SK-N-SH treated with all-trans-retinoic acid at 6 μM for 48 hours (cell line): ENCODE measurements at regions not wholly inside any gene's neighbourhood (a gene's known extent, or its start where the extent isn't known, plus 50 kb on each side); places are given as distances from the start of the nearest gene placed in this dataset.

ENCODE experiments used
- ATAC-seq: fragments of 200-7000 bp; cut with Tn5 transposase; 3 replicates; pipeline ENCODE4 v1.9.1; 2020; ENCODE audit warnings: mild to moderate bottlenecking, moderate library complexity
- ARNTL ChIP-seq: fragments of 450-650 bp; formaldehyde crosslinking; IDR thresholded peaks from 2 replicates; pipeline ENCODE4 v1.5.0; 2020; ENCODE audit warnings: low read depth, mild to moderate bottlenecking, moderate library complexity, borderline replicate concordance
- CREB5 ChIP-seq: fragments of 250-450 bp; sonication (Bioruptor Pico); IDR thresholded peaks from 2 replicates; pipeline ENCODE4 v1.5.1; 2020; ENCODE audit warnings: low read depth, mild to moderate bottlenecking, moderate library complexity
- CSDC2 ChIP-seq: fragments of 250-450 bp; sonication (Bioruptor Pico); IDR thresholded peaks from 2 replicates; pipeline ENCODE4 v1.5.0; 2020; ENCODE audit warnings: mild to moderate bottlenecking, moderate library complexity
- CSRNP3 ChIP-seq: fragments of 250-450 bp; sonication (Bioruptor Pico); IDR thresholded peaks from 2 replicates; pipeline ENCODE4 v1.5.1; 2021; ENCODE audit warnings: mild to moderate bottlenecking, moderate library complexity
- ESRRG ChIP-seq: fragments of 250-450 bp; sonication (Bioruptor Pico); IDR thresholded peaks from 2 replicates; pipeline ENCODE4 v1.6.1; 2021; ENCODE audit warnings: mild to moderate bottlenecking
- GLIS3 ChIP-seq: fragments of 250-450 bp; sonication (Bioruptor Pico); IDR thresholded peaks from 2 replicates; pipeline ENCODE4 v1.5.0; 2020; ENCODE audit warnings: mild to moderate bottlenecking, moderate library complexity
- ISL1 ChIP-seq: fragments of 250-450 bp; sonication (Bioruptor Pico); IDR thresholded peaks from 2 replicates; pipeline ENCODE4 v2.1.2; 2022; ENCODE audit warnings: mild to moderate bottlenecking, moderate library complexity
- OSR1 ChIP-seq: fragments of 250-450 bp; sonication (Bioruptor Pico); IDR thresholded peaks from 2 replicates; pipeline ENCODE4 v1.8.0; 2022; ENCODE audit warnings: moderate library complexity, mild to moderate bottlenecking, inconsistent platforms
- POU6F1 ChIP-seq: fragments of 250-450 bp; sonication (Bioruptor Pico); IDR thresholded peaks from 2 replicates; pipeline ENCODE4 v1.8.0; 2021; ENCODE audit warnings: low read depth, mild to moderate bottlenecking, moderate library complexity, borderline replicate concordance
- PPARA ChIP-seq: fragments of 250-450 bp; sonication (Bioruptor Pico); IDR thresholded peaks from 2 replicates; pipeline ENCODE4 v1.5.0; 2020; ENCODE audit warnings: mild to moderate bottlenecking, borderline replicate concordance
- SNAI2 ChIP-seq: fragments of 250-450 bp; sonication (Bioruptor Pico); IDR thresholded peaks from 2 replicates; pipeline ENCODE4 v1.5.0; 2020; ENCODE audit warnings: mild to moderate bottlenecking, moderate library complexity
- TCF4 ChIP-seq: fragments of 250-450 bp; sonication (Bioruptor Pico); IDR thresholded peaks from 2 replicates; pipeline ENCODE4 v1.8.0; 2021; ENCODE audit warnings: mild to moderate bottlenecking, moderate library complexity, borderline replicate concordance
- TOX ChIP-seq: fragments of 250-450 bp; sonication (Bioruptor Pico); IDR thresholded peaks from 2 replicates; pipeline ENCODE4 v1.8.0; 2021; ENCODE audit warnings: mild to moderate bottlenecking, moderate library complexity, borderline replicate concordance
- ZFP30 ChIP-seq: fragments of 450-650 bp; formaldehyde crosslinking; IDR thresholded peaks from 2 replicates; pipeline ENCODE4 v1.5.0; 2022; ENCODE audit warnings: mild to moderate bottlenecking, moderate library complexity
- ZNF565 ChIP-seq: fragments of 450-650 bp; formaldehyde crosslinking; conservative IDR thresholded peaks from 2 replicates; pipeline ENCODE4 v1.5.0; 2020; ENCODE audit warnings: low read depth, mild to moderate bottlenecking, moderate library complexity
- ZNF70 ChIP-seq: fragments of 450-650 bp; formaldehyde crosslinking; IDR thresholded peaks from 2 replicates; pipeline ENCODE4 v1.5.0; 2020; ENCODE audit warnings: mild to moderate bottlenecking, moderate library complexity
- ZNF8 ChIP-seq: fragments of 450-650 bp; formaldehyde crosslinking; IDR thresholded peaks from 2 replicates; pipeline ENCODE4 v1.5.0; 2020; ENCODE audit warnings: mild to moderate bottlenecking, moderate library complexity
- TF ChIP-seq, protein P1 (sequence below): fragments of 250-450 bp; sonication (Bioruptor Pico); IDR thresholded peaks from 2 replicates; pipeline ENCODE4 v1.5.0; 2020; ENCODE audit warnings: mild to moderate bottlenecking, moderate library complexity

DNA sequence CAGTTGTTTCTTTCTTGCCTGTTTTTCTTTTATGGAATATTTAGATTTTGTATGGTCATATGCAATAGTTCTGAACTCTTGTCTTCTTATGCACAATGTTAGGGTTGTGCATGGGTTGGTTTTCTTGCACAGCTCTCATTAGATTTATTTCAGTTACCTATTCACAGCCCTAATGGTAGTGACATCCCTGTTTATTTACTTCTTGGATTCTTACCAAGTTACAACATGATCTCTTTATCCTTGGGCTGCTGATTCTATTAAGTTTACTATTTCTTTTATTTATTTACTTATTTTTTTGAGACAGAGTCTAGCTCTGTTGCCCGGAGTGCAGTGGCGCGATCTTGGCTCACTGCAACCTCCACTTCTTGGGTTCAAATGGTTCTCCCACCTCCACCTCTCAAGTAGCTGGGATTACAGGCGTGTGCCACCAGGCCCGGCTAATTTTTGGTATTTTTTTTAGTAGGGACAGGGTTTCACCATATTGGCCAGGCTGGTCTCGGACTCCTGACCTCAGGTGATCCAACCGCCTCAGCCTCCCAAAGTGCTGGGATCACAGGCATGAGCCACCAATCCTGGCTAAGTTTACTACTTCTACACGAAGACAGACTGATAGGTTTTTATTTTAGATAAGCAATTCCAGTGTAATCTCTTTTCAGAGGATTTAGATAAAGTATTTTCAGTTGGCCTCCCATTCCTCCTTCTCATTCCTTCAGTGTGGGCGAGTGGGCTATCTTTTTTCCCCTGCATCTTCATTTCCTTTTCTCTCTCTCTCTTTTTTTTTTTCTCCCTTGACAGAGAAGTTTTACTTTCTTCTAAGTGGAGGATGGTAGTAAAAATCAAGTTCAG, 395.1 kb upstream of the RGS6 start:
- TF ChIP-seq SNAI2 (CRISPR knock-in tag), result no peak
- no peak for TF ChIP-seq ISL1
- TF ChIP-seq CSDC2 (CRISPR knock-in tag), result no peak
- no peak for TF ChIP-seq ZNF70
- TF ChIP-seq TCF4, result no peak
- no peak for TF ChIP-seq ARNTL (CRISPR knock-in tag)
- no peak for TF ChIP-seq ESRRG (CRISPR knock-in tag)
- no peak for TF ChIP-seq PPARA (CRISPR knock-in tag)
- TF ChIP-seq OSR1 (CRISPR knock-in tag), result no peak
- TF ChIP-seq GLIS3 (CRISPR knock-in tag), result no peak
- no peak for TF ChIP-seq CREB5 (CRISPR knock-in tag)
- no peak for TF ChIP-seq TOX (CRISPR knock-in tag)
- no peak for ATAC-seq

- no peak for ATAC-seq
- TF ChIP-seq, protein P1, sequence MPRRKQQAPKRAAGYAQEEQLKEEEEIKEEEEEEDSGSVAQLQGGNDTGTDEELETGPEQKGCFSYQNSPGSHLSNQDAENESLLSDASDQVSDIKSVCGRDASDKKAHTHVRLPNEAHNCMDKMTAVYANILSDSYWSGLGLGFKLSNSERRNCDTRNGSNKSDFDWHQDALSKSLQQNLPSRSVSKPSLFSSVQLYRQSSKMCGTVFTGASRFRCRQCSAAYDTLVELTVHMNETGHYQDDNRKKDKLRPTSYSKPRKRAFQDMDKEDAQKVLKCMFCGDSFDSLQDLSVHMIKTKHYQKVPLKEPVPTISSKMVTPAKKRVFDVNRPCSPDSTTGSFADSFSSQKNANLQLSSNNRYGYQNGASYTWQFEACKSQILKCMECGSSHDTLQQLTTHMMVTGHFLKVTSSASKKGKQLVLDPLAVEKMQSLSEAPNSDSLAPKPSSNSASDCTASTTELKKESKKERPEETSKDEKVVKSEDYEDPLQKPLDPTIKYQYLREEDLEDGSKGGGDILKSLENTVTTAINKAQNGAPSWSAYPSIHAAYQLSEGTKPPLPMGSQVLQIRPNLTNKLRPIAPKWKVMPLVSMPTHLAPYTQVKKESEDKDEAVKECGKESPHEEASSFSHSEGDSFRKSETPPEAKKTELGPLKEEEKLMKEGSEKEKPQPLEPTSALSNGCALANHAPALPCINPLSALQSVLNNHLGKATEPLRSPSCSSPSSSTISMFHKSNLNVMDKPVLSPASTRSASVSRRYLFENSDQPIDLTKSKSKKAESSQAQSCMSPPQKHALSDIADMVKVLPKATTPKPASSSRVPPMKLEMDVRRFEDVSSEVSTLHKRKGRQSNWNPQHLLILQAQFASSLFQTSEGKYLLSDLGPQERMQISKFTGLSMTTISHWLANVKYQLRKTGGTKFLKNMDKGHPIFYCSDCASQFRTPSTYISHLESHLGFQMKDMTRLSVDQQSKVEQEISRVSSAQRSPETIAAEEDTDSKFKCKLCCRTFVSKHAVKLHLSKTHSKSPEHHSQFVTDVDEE, result no peak
- TF ChIP-seq CSDC2 (CRISPR knock-in tag) (no peak), ZFP30 (CRISPR knock-in tag) (no peak), ZNF8 (CRISPR knock-in tag) (no peak), ESRRG (CRISPR knock-in tag) (no peak), CSRNP3 (CRISPR knock-in tag) (no peak), POU6F1 (CRISPR knock-in tag) (no peak), ZNF565 (CRISPR knock-in tag) (no peak), TCF4 (no peak)
- TF ChIP-seq, all 23 proteins: peak for 0
Measured at GRCh38 chr14:71538288-71538687, 393.9 kb upstream of the RGS6 start.

DNA sequence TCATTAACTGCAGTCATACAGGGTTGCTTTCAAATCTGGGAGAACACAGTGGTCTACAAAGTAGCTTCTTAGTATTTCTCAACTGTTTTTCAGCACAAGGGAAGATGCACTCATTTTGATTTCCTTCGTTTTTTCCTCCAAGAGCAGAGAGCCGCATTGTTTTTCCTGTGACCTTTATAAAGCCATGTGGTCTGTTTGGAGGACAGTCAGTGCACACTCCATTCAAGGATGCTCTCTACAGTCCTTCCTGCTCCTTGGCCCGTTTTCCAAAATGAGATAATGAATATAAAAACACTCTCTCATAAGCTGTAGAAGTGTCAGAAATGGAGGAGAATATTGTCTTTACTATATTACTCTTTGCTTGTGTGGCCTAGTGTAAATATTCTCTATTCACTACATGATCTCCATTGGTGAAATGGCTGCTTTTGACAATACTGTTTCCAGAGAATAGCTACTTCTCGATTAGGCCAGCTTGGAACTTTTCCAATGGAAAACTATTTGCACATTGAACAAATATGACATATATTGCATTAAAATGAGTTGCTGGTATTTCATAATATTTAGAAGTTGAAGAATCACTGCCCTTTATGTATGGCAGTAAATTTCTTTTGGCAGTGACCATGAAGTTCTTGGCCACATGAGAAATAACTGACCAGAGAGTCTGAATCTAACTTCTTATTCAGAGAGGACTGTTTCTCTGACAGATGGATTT, 393.1 kb upstream of the RGS6 start:
- TF ChIP-seq ISL1, result peak; percentile 69
- TF ChIP-seq, protein P1, result no peak
- ATAC-seq, result peak; percentile 60
